GM18498 (cell line): ENCODE measurements at regions not wholly inside any gene's neighbourhood (a gene's known extent, or its start where the extent isn't known, plus 50 kb on each side); places are given as distances from the start of the nearest gene placed in this dataset.

Experiments
- ATAC-seq: cut with Tn5 transposase; IDR thresholded peaks from one replicate; pipeline ENCODE4 v1.9.1; 2021; ENCODE audit warnings: mild to moderate bottlenecking, moderate library complexity; ENCODE audit not compliant: unreplicated experiment

- ATAC-seq, result no peak
Measured at GRCh38 chr7:8378349-8379019, 54.9 kb upstream of the NXPH1 start.

- ATAC-seq, result no peak
Measured at GRCh38 chr7:8379264-8379663, 54.1 kb upstream of the NXPH1 start.

- no peak for ATAC-seq
Measured at GRCh38 chr7:8380130-8380529, 53.3 kb upstream of the NXPH1 start.

GRCh38 chr7:8382004-8382730 is 51.2 kb upstream of the NXPH1 start:
- no peak for ATAC-seq
